Sigmoid colon (tissue), 4 donors: ENCODE measurements at regions not wholly inside any gene's neighbourhood (a gene's known extent, or its start where the extent isn't known, plus 50 kb on each side); places are given as distances from the start of the nearest gene placed in this dataset.

Experiments
- CTCF ChIP-seq, 4 experiments: fragments of 450-650 bp in 3 of 4; fragments of 200-600 bp in 1 of 4; IDR thresholded peaks; one replicate each; pipeline ENCODE4 v1.5.1; 2016 to 2019; ENCODE audit warnings: antibody characterized with exemption in 4 of 4, mild to moderate bottlenecking in 3 of 4, moderate library complexity in 2 of 4
- EP300 ChIP-seq, 4 donors: sonication (generic); formaldehyde crosslinking; IDR thresholded peaks; one replicate each; pipeline ENCODE4 v1.6.1; 2017; ENCODE audit warnings: antibody characterized with exemption in 4 of 4
- POLR2A ChIP-seq, 2 donors: fragments of 450-650 bp; IDR thresholded peaks; one replicate each; pipeline ENCODE4 v1.6.1; 2016; ENCODE audit warnings: antibody characterized with exemption in 2 of 2, mild to moderate bottlenecking in 2 of 2, moderate library complexity in 2 of 2
- POLR2AphosphoS5 ChIP-seq, 4 donors: sonication (generic); formaldehyde crosslinking; IDR thresholded peaks; one replicate each; pipeline ENCODE4 v1.6.1; 2017; ENCODE audit warnings: antibody characterized with exemption in 4 of 4

- TF ChIP-seq CTCF (IDR thresholded peaks at IDR 0.05) (no peak), POLR2A (IDR thresholded peaks at IDR 0.05) (no peak), POLR2AphosphoS5 (IDR thresholded peaks at IDR 0.05) (no peak), EP300 (IDR thresholded peaks at IDR 0.05) (no peak)
These were observed 120.4 kb upstream of the RAG2 start for GRCh38 chr11:36718451-36718850.
